Duodenal mucosa (tissue), 2 donors: ENCODE measurements at regions not wholly inside any gene's neighbourhood (a gene's known extent, or its start where the extent isn't known, plus 50 kb on each side); places are given as distances from the start of the nearest gene placed in this dataset.

Experiments used
- H3K27ac ChIP-seq: one replicate; pipeline ENCODE4 v1.7.0; 2013; ENCODE audit warnings: low read depth, low read length
- H3K27me3 ChIP-seq, 2 donors: one replicate each; pipeline ENCODE4 v1.7.0; 2013; ENCODE audit warnings: low read length in 2 of 2, control low read depth in 1 of 2; ENCODE audit not compliant: insufficient read depth in 2 of 2, control insufficient read depth in 1 of 2
- H3K36me3 ChIP-seq, 2 donors: one replicate each; pipeline ENCODE4 v1.7.0; 2013; ENCODE audit warnings: low read length in 2 of 2, control low read depth in 1 of 2; ENCODE audit not compliant: insufficient read depth in 2 of 2, control insufficient read depth in 1 of 2
- H3K4me1 ChIP-seq, 2 donors: one replicate each; pipeline ENCODE4 v1.7.0; 2013; ENCODE audit warnings: low read length in 2 of 2, control low read depth in 1 of 2; ENCODE audit not compliant: insufficient read depth in 2 of 2, control insufficient read depth in 1 of 2
- H3K4me3 ChIP-seq, 2 donors: one replicate each; pipeline ENCODE4 v1.7.0; 2013; ENCODE audit warnings: low read length in 2 of 2, low read depth in 1 of 2
- H3K9ac ChIP-seq, 2 donors: one replicate each; pipeline ENCODE4 v1.7.0; 2013; ENCODE audit warnings: low read length in 2 of 2, low read depth in 1 of 2
- H3K9me3 ChIP-seq, 2 donors: one replicate each; pipeline ENCODE4 v1.7.0; 2013; ENCODE audit warnings: low read length in 2 of 2, control low read depth in 1 of 2; ENCODE audit not compliant: control insufficient read depth in 1 of 2

DNA sequence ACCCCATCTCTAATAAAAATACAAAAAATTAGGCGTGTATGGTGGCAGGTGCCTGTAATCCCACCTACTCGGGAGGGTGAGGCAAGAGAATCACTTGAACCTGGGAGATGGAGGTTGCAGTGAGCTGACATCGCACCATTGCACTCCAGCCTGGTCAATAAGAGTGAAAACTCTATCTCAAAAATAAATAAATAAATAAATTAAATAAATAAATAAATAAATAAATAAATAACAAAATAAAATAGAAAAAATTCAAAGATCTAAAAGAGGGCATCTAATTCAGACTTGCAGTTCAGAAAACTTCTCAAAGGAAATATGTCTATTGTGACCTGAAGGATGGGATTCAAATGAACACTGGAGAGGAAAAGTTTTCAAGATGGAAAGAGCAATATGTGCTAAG, 1085.1 kb downstream of the SORCS3 start:
- no peak overlapping the region for H3K9ac ChIP-seq
- H3K27me3 ChIP-seq, result no peaks in the 10 kb centered on the region
- H3K36me3 ChIP-seq, result no peaks in the 10 kb centered on the region
- H3K4me3 ChIP-seq, result no peak overlapping the region
- no peak overlapping the region for H3K27ac ChIP-seq
- H3K4me1 ChIP-seq, result no peaks in the 10 kb centered on the region
- H3K9me3 ChIP-seq, result no peaks in the 10 kb centered on the region

DNA sequence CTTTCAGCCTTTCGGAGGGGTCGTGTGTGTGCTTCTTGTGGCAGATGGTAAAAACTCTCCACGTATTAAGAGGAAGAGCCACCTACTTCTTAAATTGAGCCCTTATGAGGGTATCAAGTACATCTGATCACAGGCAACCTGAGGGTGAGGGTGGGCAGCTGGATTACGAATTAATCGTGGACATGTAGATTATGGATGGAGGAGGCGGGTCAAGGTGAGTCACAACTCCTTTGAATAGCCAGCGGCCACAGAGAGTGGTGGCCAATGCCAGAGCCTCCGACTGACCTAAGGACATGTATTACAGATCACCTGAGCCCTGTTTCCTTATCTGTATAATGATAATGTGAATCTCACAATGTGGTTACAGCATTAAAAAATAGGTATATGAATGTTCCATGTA, 1083.9 kb downstream of the SORCS3 start:
- no peak overlapping the region for H3K9ac ChIP-seq
- H3K36me3 ChIP-seq, result no peaks in the 10 kb centered on the region
- H3K27ac ChIP-seq, result no peak overlapping the region
- H3K4me1 ChIP-seq, result no peaks in the 10 kb centered on the region
- H3K4me3 ChIP-seq, result no peak overlapping the region
- no peaks in the 10 kb centered on the region for H3K27me3 ChIP-seq
- H3K9me3 ChIP-seq, result no peaks in the 10 kb centered on the region

DNA sequence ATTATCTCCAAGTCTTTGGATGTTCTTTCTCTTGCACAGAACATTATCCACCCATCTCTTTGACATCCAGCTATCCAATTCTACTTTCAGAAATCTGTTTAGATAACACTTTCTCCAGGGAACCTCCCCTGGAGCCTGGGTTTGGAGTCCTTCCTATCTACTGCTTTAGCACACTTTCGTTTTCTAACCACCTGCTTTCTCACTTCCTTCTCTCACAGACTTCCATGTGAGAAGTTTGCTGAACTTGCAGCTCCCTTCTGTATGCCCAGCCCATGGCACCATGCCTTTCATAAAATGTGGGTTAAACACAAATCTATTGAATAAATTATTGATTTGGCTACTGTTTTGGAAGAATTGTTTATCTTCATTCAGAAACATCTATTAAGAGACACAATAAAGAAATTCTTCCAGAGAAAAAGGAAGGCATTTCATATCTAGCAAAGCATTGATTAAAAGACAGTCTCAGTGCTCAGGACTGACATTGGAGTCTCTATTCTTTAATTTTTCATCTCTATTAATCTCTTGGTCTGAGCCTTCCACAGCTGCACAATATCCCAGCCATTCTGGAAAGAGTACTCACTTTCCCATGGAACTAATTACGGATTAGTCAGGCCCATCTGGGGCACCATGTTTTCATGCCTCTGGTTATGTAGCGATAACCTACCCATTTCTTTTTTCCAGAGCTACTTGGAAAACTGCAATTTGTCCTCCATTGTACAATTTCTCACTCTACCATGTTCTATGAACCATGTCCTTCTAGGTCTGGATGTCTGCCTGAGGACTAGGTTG, 1077.3 kb downstream of the SORCS3 start:
- Histone ChIP-seq H3K27ac (no peak overlapping the region), H3K4me1 (no peaks in the 10 kb centered on the region)

DNA sequence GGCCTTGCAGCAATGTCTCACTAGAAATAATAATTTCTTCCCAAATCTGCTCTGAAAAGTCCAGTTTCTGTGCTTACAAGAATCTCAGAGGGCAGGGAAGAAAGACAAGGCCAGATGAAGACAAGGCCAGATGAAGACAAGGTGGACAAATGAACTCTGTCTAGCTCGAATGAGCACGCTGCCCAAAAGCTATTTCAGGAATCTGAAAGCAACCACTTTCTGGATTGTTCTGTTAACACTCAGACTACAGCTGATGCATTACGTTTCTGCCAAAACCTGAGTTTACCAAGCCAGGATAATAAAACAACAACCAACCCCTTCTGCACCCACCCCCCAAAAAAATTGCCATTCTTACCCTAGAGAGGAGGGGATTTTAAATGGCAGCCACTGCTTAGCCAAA, 1073.6 kb downstream of the SORCS3 start:
- H3K27me3 ChIP-seq, result no peaks in the 10 kb centered on the region
- H3K27ac ChIP-seq, result no peak overlapping the region
- H3K4me1 ChIP-seq, result no peaks in the 10 kb centered on the region
- no peaks in the 10 kb centered on the region for H3K9me3 ChIP-seq
- no peak overlapping the region for H3K4me3 ChIP-seq
- H3K9ac ChIP-seq, result no peak overlapping the region
- no peaks in the 10 kb centered on the region for H3K36me3 ChIP-seq

More for the DNA sequence above, 1077.3 kb downstream of the SORCS3 start:
- Histone ChIP-seq H3K9ac (no peak overlapping the region), H3K9me3 (no peaks in the 10 kb centered on the region), H3K27me3 (no peaks in the 10 kb centered on the region), H3K4me3 (no peak overlapping the region), H3K36me3 (no peaks in the 10 kb centered on the region)

DNA sequence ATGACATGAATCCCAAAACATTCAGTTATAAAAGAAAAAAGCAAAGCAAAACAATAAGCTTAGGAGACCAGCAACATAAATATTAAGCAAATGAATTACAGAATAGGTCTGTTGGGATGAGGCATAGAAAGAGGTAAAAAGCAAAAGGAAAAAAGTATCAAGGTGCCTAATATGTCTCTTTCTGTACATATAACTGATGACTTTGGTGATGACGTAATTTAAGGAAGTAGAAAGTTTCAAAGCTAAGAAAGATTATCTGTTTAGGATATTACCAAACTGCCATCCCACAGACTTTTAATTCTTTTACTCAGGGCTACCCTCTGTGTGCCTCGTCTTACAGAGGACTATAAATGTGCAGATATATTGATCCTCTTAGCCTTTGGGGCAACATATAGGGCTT, 1066.5 kb downstream of the SORCS3 start:
- H3K4me3 ChIP-seq, result no peak overlapping the region
- H3K4me1 ChIP-seq, result no peaks in the 10 kb centered on the region
- peaks cover 0 to 4% of the 10 kb centered on the region in 2 donors for H3K9me3 ChIP-seq
- H3K27ac ChIP-seq, result no peak overlapping the region
- H3K36me3 ChIP-seq, result no peaks in the 10 kb centered on the region
- no peak overlapping the region for H3K9ac ChIP-seq
- H3K27me3 ChIP-seq, result no peaks in the 10 kb centered on the region

DNA sequence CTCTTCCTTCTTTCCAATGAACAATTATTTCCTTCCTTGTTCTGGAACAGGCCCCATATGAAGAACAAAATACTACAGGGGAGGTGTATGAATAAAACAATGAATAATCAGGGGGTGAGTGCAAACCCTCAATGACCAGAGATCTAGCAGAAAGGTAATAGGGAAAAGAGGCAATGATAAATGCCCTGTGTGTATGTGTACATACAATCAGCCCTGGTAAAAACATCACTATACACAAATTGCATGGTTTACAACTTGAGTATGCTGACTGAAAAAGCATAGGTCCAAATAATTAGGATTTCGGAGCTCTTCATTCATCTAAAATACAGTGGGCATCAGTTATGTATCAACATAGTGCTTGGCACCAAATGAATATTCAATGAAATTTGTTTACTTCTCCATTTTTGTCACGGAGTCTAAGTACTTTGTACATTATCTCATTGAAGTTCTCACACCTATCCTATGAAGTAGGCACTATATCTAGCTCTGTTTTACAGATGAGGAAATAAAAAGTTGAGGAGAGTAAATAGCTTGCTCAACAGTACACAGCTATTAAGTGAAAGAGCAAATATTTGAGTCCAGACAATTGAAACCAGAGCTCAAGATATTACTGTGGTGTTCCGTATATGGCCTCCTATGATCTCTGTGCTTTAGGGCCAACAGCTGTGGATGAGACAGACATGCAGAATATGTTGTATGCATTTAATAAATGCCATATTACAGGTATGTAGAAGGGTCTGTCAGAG, 1065.4 kb downstream of the SORCS3 start:
- Histone ChIP-seq H3K27me3 (no peaks in the 10 kb centered on the region), H3K9me3 (peaks cover 0 to 4% of the 10 kb centered on the region in 2 donors), H3K4me1 (no peaks in the 10 kb centered on the region), H3K4me3 (no peak overlapping the region), H3K9ac (no peak overlapping the region), H3K36me3 (no peaks in the 10 kb centered on the region), H3K27ac (no peak overlapping the region)

DNA sequence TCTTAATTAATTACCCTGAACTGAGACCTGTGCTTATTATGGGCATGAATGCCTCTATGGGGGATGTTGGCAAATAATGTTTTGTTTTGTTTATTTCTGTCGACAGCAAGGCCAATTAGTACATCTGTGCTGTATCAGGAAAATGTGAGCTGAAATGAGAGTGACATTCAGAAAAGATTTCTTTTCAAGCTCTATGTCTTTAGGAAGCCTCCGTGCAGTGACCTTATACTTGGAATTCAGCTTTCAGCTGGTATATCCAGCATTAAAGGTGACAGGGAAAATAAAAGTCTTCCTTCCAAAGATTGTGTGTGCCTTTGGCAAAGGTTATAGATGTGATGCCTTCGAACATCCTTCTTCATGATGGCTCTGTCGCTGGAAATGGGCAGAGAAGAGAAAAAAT, 1061.1 kb downstream of the SORCS3 start:
- no peak overlapping the region for H3K4me3 ChIP-seq
- H3K36me3 ChIP-seq, result no peaks in the 10 kb centered on the region
- H3K9me3 ChIP-seq, result no peaks in the 10 kb centered on the region
- no peak overlapping the region for H3K9ac ChIP-seq
- no peaks in the 10 kb centered on the region for H3K4me1 ChIP-seq
- no peak overlapping the region for H3K27ac ChIP-seq
- H3K27me3 ChIP-seq, result no peaks in the 10 kb centered on the region

DNA sequence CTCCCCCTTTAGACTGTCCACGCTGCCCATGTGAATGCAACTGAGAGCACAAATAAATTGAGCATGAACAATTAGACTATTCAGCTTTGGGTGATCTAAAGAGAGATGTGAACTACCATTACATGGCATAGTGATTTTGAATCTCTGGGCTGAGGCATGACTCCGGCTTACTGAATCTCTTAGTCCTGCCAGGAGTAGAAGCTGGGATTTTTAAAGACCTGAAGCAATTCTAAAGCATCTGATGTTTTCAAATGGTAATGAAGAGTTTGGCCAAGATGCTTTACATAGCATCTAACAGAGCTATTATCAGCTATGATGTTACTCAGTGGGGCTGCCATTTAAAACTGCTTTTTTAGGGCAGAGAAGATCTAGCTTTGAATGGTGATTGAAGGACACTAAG, 1059.1 kb downstream of the SORCS3 start:
- Histone ChIP-seq H3K4me1 (no peaks in the 10 kb centered on the region), H3K36me3 (no peaks in the 10 kb centered on the region), H3K27ac (no peak overlapping the region), H3K27me3 (no peaks in the 10 kb centered on the region), H3K9me3 (no peaks in the 10 kb centered on the region), H3K4me3 (no peak overlapping the region), H3K9ac (no peak overlapping the region)

DNA sequence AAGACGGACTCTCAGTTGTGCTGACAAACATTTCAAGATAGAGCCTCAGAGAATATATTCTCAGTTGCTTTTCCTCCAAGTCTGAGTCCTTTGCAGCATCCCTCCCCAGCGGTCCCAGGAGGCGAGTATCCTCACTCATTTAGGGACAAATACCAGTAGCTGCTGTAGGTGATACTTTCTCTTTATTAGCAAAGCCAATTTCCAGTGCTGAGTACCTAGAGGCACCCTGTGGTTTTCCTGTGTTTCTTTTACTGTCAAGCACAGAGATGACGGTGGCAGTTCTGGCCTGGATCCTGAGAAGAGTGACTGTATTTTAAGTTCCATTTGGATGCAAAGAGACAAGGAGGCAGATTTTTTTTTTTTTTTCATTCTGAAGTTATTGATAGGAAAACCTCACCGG, 1058.4 kb downstream of the SORCS3 start:
- H3K4me3 ChIP-seq, result no peak overlapping the region
- H3K36me3 ChIP-seq, result no peaks in the 10 kb centered on the region

DNA sequence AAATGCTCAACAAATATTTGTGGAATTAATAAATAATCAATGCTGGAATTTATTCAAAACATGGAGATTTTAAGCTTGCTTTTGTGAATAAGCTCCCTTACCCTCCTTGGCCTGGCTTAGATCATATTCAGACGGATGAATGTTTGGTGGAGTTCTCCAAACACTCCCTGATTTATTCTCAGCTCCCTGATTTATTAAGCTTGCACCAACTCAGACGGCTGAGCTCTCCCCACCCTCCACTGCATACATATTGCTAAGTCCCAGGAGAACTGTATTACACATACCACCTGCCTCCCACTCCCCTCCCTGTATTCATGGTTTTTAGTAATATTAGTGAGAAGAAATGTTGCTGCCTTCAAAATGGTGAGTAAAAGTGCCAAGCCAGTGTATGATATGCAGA, 1057.5 kb downstream of the SORCS3 start:
- H3K4me1 ChIP-seq, result no peaks in the 10 kb centered on the region
- no peak overlapping the region for H3K4me3 ChIP-seq
- no peaks in the 10 kb centered on the region for H3K36me3 ChIP-seq

More for the DNA sequence above, 1058.4 kb downstream of the SORCS3 start:
- no peaks in the 10 kb centered on the region for H3K4me1 ChIP-seq
- no peak overlapping the region for H3K27ac ChIP-seq
- no peak overlapping the region for H3K9ac ChIP-seq
- no peaks in the 10 kb centered on the region for H3K27me3 ChIP-seq
- no peaks in the 10 kb centered on the region for H3K9me3 ChIP-seq

More for the DNA sequence above, 1057.5 kb downstream of the SORCS3 start:
- Histone ChIP-seq H3K27ac (no peak overlapping the region), H3K27me3 (no peaks in the 10 kb centered on the region), H3K9me3 (no peaks in the 10 kb centered on the region), H3K9ac (no peak overlapping the region)
